22Rv1 (cell line): ENCODE measurements at regions not wholly inside any gene's neighbourhood (a gene's known extent, or its start where the extent isn't known, plus 50 kb on each side); places are given as distances from the start of the nearest gene placed in this dataset.

ENCODE experiments used
- CTCF ChIP-seq: fragments of 450-650 bp; IDR thresholded peaks from 2 replicates; pipeline ENCODE4 v1.5.1; 2017; ENCODE audit warnings: mild to moderate bottlenecking
- ZFX ChIP-seq: fragments of 450-650 bp; IDR thresholded peaks from 2 replicates; pipeline ENCODE4 v1.6.1; 2017; ENCODE audit warnings: antibody characterized with exemption, borderline replicate concordance

- TF ChIP-seq CTCF (no peak), ZFX (no peak)
Observed at GRCh38 chr1:82710091-82710490, 909.4 kb downstream of the ADGRL2 start.
